Common myeloid progenitor, CD34-positive (primary cell): ENCODE measurements at regions not wholly inside any gene's neighbourhood (a gene's known extent, or its start where the extent isn't known, plus 50 kb on each side); places are given as distances from the start of the nearest gene placed in this dataset.
"Not testable (repeated sequence)": the region's sequence is repeated elsewhere in the genome, so short reads cannot be mapped to it uniquely, and the experiment has no call there.

ENCODE experiments used
- CTCF ChIA-PET: fragments of 350-600 bp; sonication (Branson Sonifier 250); formaldehyde crosslinking; loops from one replicate; lab custom pipeline; 2021; ENCODE audit warnings: antibody characterized with exemption; lab: Charles Lee
- POLR2A ChIA-PET: fragments of 350-600 bp; sonication (Branson Sonifier 250); formaldehyde crosslinking; loops from one replicate; lab custom pipeline; 2021; ENCODE audit warnings: antibody characterized with exemption; lab: Charles Lee
- DNase-seq, 3 donors: peaks; one replicate each; pipeline versions ENCODE4 v3.0.0 to v3.0.0-alpha.2; 2013
- H3K27ac ChIP-seq, 2 experiments: 1 replicate in 1 of 2; 2 replicates in 1 of 2; pipeline ENCODE4 v1.7.0; 2013; ENCODE audit warnings: inconsistent platforms in 2 of 2, low read length in 2 of 2, mild to moderate bottlenecking in 2 of 2, low read depth in 1 of 2, moderate library complexity in 1 of 2; ENCODE audit not compliant: severe bottlenecking in 2 of 2, insufficient read depth in 1 of 2, poor library complexity in 1 of 2
- H3K27me3 ChIP-seq, 5 experiments: replicated peaks in 2 of 5; 1 replicate in 3 of 5; 2 replicates in 2 of 5; pipeline versions ENCODE4 v1.6.1 to v1.7.0; 2013; ENCODE audit warnings: low read length in 4 of 5, mild to moderate bottlenecking in 2 of 5, moderate library complexity in 2 of 5, inconsistent platforms in 1 of 5; ENCODE audit not compliant: insufficient read depth in 5 of 5, control insufficient read depth in 4 of 5
- H3K36me3 ChIP-seq, 4 experiments: 1 replicate in 2 of 4; 2 replicates in 2 of 4; pipeline versions ENCODE4 v1.6.1 to v1.7.0; 2013; ENCODE audit warnings: low read length in 3 of 4, control low read depth in 1 of 4, mild to moderate bottlenecking in 1 of 4; ENCODE audit not compliant: control insufficient read depth in 4 of 4, insufficient read depth in 4 of 4
- H3K4me1 ChIP-seq, 4 experiments: 1 replicate in 3 of 4; 2 replicates in 1 of 4; pipeline versions ENCODE4 v1.6.1 to v1.7.1; 2013; ENCODE audit warnings: low read length in 3 of 4, mild to moderate bottlenecking in 3 of 4, control low read depth in 1 of 4, inconsistent platforms in 1 of 4, moderate library complexity in 1 of 4; ENCODE audit not compliant: control insufficient read depth in 4 of 4, insufficient read depth in 4 of 4; ENCODE audit errors: control extremely low read depth in 1 of 4
- H3K4me3 ChIP-seq, 7 experiments: 1 replicate in 4 of 7; 2 replicates in 3 of 7; pipeline versions ENCODE4 v1.5.1 to v1.7.0; 2013; ENCODE audit warnings: mild to moderate bottlenecking in 7 of 7, low read length in 6 of 7, moderate library complexity in 6 of 7, inconsistent platforms in 2 of 7, low read depth in 2 of 7, control low read depth in 1 of 7; ENCODE audit not compliant: insufficient read depth in 4 of 7, control insufficient read depth in 1 of 7; ENCODE audit errors: extremely low read depth in 1 of 7
- H3K9me3 ChIP-seq, 5 experiments: 1 replicate in 4 of 5; 2 replicates in 1 of 5; pipeline versions ENCODE4 v1.6.1 to v1.7.1; 2013; ENCODE audit warnings: low read length in 4 of 5, mild to moderate bottlenecking in 2 of 5, inconsistent platforms in 1 of 5, low read depth in 1 of 5, moderate library complexity in 1 of 5; ENCODE audit not compliant: control insufficient read depth in 4 of 5, insufficient read depth in 2 of 5; ENCODE audit errors: control extremely low read depth in 1 of 5
- whole genome bisulfite sequencing: methylation state at CpG from one replicate; pipeline ENCODE4 v1.1.5; 2013; ENCODE audit not compliant: insufficient coverage; 5-methylcytosine and 5-hydroxymethylcytosine counted together

GRCh38 chr1:109847251-109847650 is 63.4 kb upstream of the CSF1 start:
- Histone ChIP-seq H3K27me3 (no peaks in the 10 kb centered on the region), H3K4me1 (no peaks in the 10 kb centered on the region), H3K36me3 (no peaks in the 10 kb centered on the region), H3K27ac (no peak overlapping the region), H3K9me3 (no peaks in the 10 kb centered on the region), H3K4me3 (no peak overlapping the region)
- POLR2A ChIA-PET: no interaction called here
- WGBS: 100% methylated on average over 3 of the region's 7 CpGs
- no peak for DNase-seq
- CTCF ChIA-PET: interaction anchor here (1.0 to 1.5 kb wide), 2 partner anchors 11 to 166 kb away, joined by 3 read pairs; no protein-coding TSS in a partner anchor

GRCh38 chr1:109846846-109847245 is 63.8 kb upstream of the CSF1 start:
- Histone ChIP-seq H3K4me1 (no peaks in the 10 kb centered on the region), H3K4me3 (no peak overlapping the region), H3K27me3 (no peaks in the 10 kb centered on the region), H3K36me3 (no peaks in the 10 kb centered on the region), H3K9me3 (no peaks in the 10 kb centered on the region), H3K27ac (no peak overlapping the region)
- CTCF ChIA-PET: interaction anchor here (1.0 to 1.5 kb wide), 2 partner anchors 11 to 166 kb away, joined by 3 read pairs; no protein-coding TSS in a partner anchor
- POLR2A ChIA-PET: no interaction called here
- DNase-seq: no peak
- WGBS: 96% methylated on average over 3 of the region's 4 CpGs

GRCh38 chr1:109846162-109846561 is 64.5 kb upstream of the CSF1 start:
- 86% methylated on average over 2 of the region's 3 CpGs for WGBS
- Histone ChIP-seq H3K4me1 (no peaks in the 10 kb centered on the region), H3K36me3 (no peaks in the 10 kb centered on the region), H3K4me3 (no peak overlapping the region), H3K27ac (no peak overlapping the region), H3K27me3 (no peaks in the 10 kb centered on the region), H3K9me3 (no peaks in the 10 kb centered on the region)
- DNase-seq: no peak
- CTCF ChIA-PET: interaction anchor here (0.6 to 1.5 kb wide), 4 partner anchors 21 to 167 kb away, joined by 3 to 4 read pairs (median 3); no protein-coding TSS in a partner anchor
- POLR2A ChIA-PET: no interaction called here

- no peaks in the 10 kb centered on the region for H3K36me3 ChIP-seq
- ChIA-PET CTCF (interaction anchor here (0.6 to 1.6 kb wide), 5 partner anchors 11 to 72 kb away, joined by 3 to 4 read pairs (median 3); no protein-coding TSS in a partner anchor), POLR2A (no interaction called here)
- 100% methylated on average over 3 of the region's 3 CpGs for WGBS
- no peaks in the 10 kb centered on the region for H3K4me1 ChIP-seq
- no peaks in the 10 kb centered on the region for H3K27me3 ChIP-seq
- no peak overlapping the region for H3K27ac ChIP-seq
- no peak overlapping the region for H3K4me3 ChIP-seq
- no peak for DNase-seq
- H3K9me3 ChIP-seq: no peaks in the 10 kb centered on the region
Observed at GRCh38 chr1:109845658-109846057, 65.0 kb upstream of the CSF1 start.

GRCh38 chr1:109844609-109845008 is 66.0 kb upstream of the CSF1 start:
- 100% methylated on average over 1 of the region's 2 CpGs for WGBS
- POLR2A ChIA-PET: no interaction called here
- no peak for DNase-seq
- no peaks in the 10 kb centered on the region for H3K27me3 ChIP-seq
- no peaks in the 10 kb centered on the region for H3K4me1 ChIP-seq
- H3K9me3 ChIP-seq: peaks cover 0 to 4% (median 0%) of the 10 kb centered on the region in 5 experiments
- H3K4me3 ChIP-seq: no peak overlapping the region
- H3K36me3 ChIP-seq: no peaks in the 10 kb centered on the region
- CTCF ChIA-PET: interaction anchor here (0.9 to 1.6 kb wide), 2 partner anchors 10 to 45 kb away, joined by 3 to 4 read pairs; no protein-coding TSS in a partner anchor
- H3K27ac ChIP-seq: no peak overlapping the region

GRCh38 chr1:109840011-109840629 is 70.5 kb upstream of the CSF1 start:
- H3K4me3 ChIP-seq: no peak overlapping the region
- ChIA-PET POLR2A (no interaction called here), CTCF (interaction anchor here (0.8 kb wide), 1 partner anchor 39 kb away, joined by 3 read pairs; no protein-coding TSS in a partner anchor)
- H3K27ac ChIP-seq: no peak overlapping the region
- H3K27me3 ChIP-seq: no peaks in the 10 kb centered on the region
- DNase-seq: no peak
- no peaks in the 10 kb centered on the region for H3K4me1 ChIP-seq
- no peaks in the 10 kb centered on the region for H3K36me3 ChIP-seq
- no CpG with 5 or more reads among the region's 5 CpGs for WGBS
- peaks cover 0 to 10% (median 3%) of the 10 kb centered on the region in 5 experiments for H3K9me3 ChIP-seq

- H3K4me1 ChIP-seq, DNase-seq, H3K36me3 ChIP-seq, H3K4me3 ChIP-seq, POLR2A ChIA-PET, H3K27ac ChIP-seq, H3K27me3 ChIP-seq: not testable (repeated sequence)
- 100% methylated on average over 1 of the region's 1 CpG for WGBS
- H3K9me3 ChIP-seq: peaks cover 0 to 10% (median 3%) of the 10 kb centered on the region in 5 experiments
- CTCF ChIA-PET: interaction anchor here (0.8 kb wide), 1 partner anchor 38 kb away, joined by 3 read pairs; no protein-coding TSS in a partner anchor
Observed at GRCh38 chr1:109839276-109839675, 71.4 kb upstream of the CSF1 start.
